HepG2 (cell line): ENCODE measurements at regions not wholly inside any gene's neighbourhood (a gene's known extent, or its start where the extent isn't known, plus 50 kb on each side); places are given as distances from the start of the nearest gene placed in this dataset.

Experiments
- ATAC-seq: fragments of 200-7000 bp; cut with Tn5 transposase; 3 replicates; pipeline ENCODE4 v1.9.1; 2020; ENCODE audit warnings: mild to moderate bottlenecking, moderate library complexity
- BruUV-seq: library from RNA; stranded (reverse); fragments of 400-500 nt; replicated peaks from 2 replicates; lab custom pipeline; 2021; lab: Mats Ljungman, UMichigan
- CTCF ChIA-PET: fragments of 300-600 bp; formaldehyde crosslinking; extraction: SDS; loops from one replicate; lab custom pipeline; 2021; ENCODE audit warnings: low total read pairs, inconsistent platforms, low intra/inter-chr PET ratio; lab: Yijun Ruan, JAX
- POLR2A ChIA-PET: fragments of 350-600 bp; sonication (Branson Sonifier 250); formaldehyde crosslinking; loops from one replicate; lab custom pipeline; 2020; ENCODE audit warnings: antibody characterized with exemption, inconsistent platforms; lab: Yijun Ruan, JAX
- DNase-seq: peaks from one replicate; pipeline ENCODE4 v3.0.0-alpha.2; 2015; ENCODE audit warnings: low spot score
- FAIRE-seq: peaks from 3 replicates; lab custom pipeline; 2011; peaks lifted over from hg19 to GRCh38; lab: Jason Lieb, UNC
- H2AFZ ChIP-seq: one replicate; pipeline ENCODE4 v1.6.1; 2011; ENCODE audit warnings: low read length, inconsistent platforms
- H3K27ac ChIP-seq: fragments of 300-600 bp; 3 replicates; pipeline ENCODE4 v1.8.0; 2011; ENCODE audit warnings: mixed run types, mild to moderate bottlenecking, mixed read lengths, low read length, inconsistent platforms; ENCODE audit not compliant: insufficient read depth; ENCODE audit errors: extremely low read length
- H3K27me3 ChIP-seq, 2 experiments: fragments of 200-600 bp in 1 of 2; 2 replicates in 1 of 2; 3 replicates in 1 of 2; pipeline versions ENCODE4 v1.6.0 to v1.8.0; 2011; ENCODE audit warnings: low read length in 2 of 2, mild to moderate bottlenecking in 2 of 2, moderate library complexity in 2 of 2, inconsistent platforms in 1 of 2; ENCODE audit not compliant: insufficient read depth in 2 of 2, control insufficient read depth in 1 of 2
- H3K36me3 ChIP-seq, 2 experiments: fragments of 200-600 bp in 1 of 2; replicated peaks in 1 of 2; 2 replicates in 1 of 2; 3 replicates in 1 of 2; pipeline versions ENCODE4 v1.5.1 to v1.8.0; 2011; ENCODE audit warnings: low read length in 2 of 2, inconsistent platforms in 1 of 2; ENCODE audit not compliant: insufficient read depth in 2 of 2, control insufficient read depth in 1 of 2
- H3K4me1 ChIP-seq: 2 replicates; pipeline ENCODE4 v1.5.1; 2012; ENCODE audit warnings: low read length, inconsistent platforms; ENCODE audit not compliant: insufficient read depth
- H3K4me2 ChIP-seq: 2 replicates; pipeline ENCODE4 v1.6.0; 2011; ENCODE audit warnings: low read depth, low read length, inconsistent platforms
- H3K4me3 ChIP-seq, 3 experiments: fragments of 200-600 bp in 1 of 3; sonication (generic), shearing (Covaris generic) in 1 of 3; replicated peaks in 1 of 3; 2 replicates each; pipeline ENCODE4 v1.5.1; 2011 to 2016; ENCODE audit warnings: low read length in 3 of 3, inconsistent platforms in 2 of 3, low read depth in 2 of 3, mild to moderate bottlenecking in 2 of 3, control low read depth in 1 of 3, mixed read lengths in 1 of 3; ENCODE audit not compliant: insufficient read depth in 1 of 3
- H3K79me2 ChIP-seq: one replicate; pipeline ENCODE4 v1.6.1; 2011; ENCODE audit warnings: low read length, inconsistent platforms; ENCODE audit not compliant: insufficient read depth
- H3K9ac ChIP-seq: 2 replicates; pipeline ENCODE4 v1.6.0; 2011; ENCODE audit warnings: mild to moderate bottlenecking, low read depth, low read length, inconsistent platforms; ENCODE audit not compliant: insufficient read depth
- H3K9me3 ChIP-seq: 2 replicates; pipeline ENCODE4 v1.5.1; 2012; ENCODE audit warnings: mild to moderate bottlenecking, low read length
- H4K20me1 ChIP-seq: 2 replicates; pipeline ENCODE4 v1.6.0; 2011; ENCODE audit warnings: inconsistent platforms, mild to moderate bottlenecking, low read length, moderate library complexity; ENCODE audit not compliant: insufficient read depth
- ATAD3A ChIP-seq: sonication (generic); formaldehyde crosslinking; IDR thresholded peaks from 2 replicates; pipeline ENCODE4 v1.4.0; 2020; ENCODE audit warnings: missing genetic modification reagents
- BATF2 ChIP-seq: sonication (generic); formaldehyde crosslinking; IDR thresholded peaks from 2 replicates; pipeline ENCODE4 v1.8.0; 2022; ENCODE audit warnings: mild to moderate bottlenecking, missing genetic modification reagents, moderate library complexity
- CEBPG ChIP-seq: IDR thresholded peaks from 2 replicates; pipeline ENCODE4 v1.6.1; 2016
- DRAP1 ChIP-seq: IDR thresholded peaks from 2 replicates; pipeline ENCODE4 v1.6.1; 2016; ENCODE audit warnings: missing genetic modification reagents, missing compliant biosample characterization
- KDM4B ChIP-seq: sonication (generic); formaldehyde crosslinking; IDR thresholded peaks from 2 replicates; pipeline ENCODE4 v1.4.0; 2020; ENCODE audit warnings: missing genetic modification reagents
- PRDM10 ChIP-seq: sonication (generic); formaldehyde crosslinking; IDR thresholded peaks from 2 replicates; pipeline ENCODE4 v1.4.0; 2020; ENCODE audit warnings: low read depth, missing genetic modification reagents
- PRMT3 ChIP-seq: sonication (generic); formaldehyde crosslinking; IDR thresholded peaks from 2 replicates; pipeline ENCODE4 v1.8.1; 2022; ENCODE audit warnings: low read depth, mild to moderate bottlenecking, moderate library complexity, missing genetic modification reagents, borderline replicate concordance
- SOX6 ChIP-seq, 2 experiments: fragments of 450-650 bp in 1 of 2; sonication (generic) in 1 of 2; formaldehyde crosslinking in 1 of 2; IDR thresholded peaks; 2 replicates each; pipeline versions ENCODE4 v1.4.0 to v1.6.1; 2017 to 2020; ENCODE audit warnings: antibody characterized with exemption in 1 of 2, mild to moderate bottlenecking in 1 of 2, missing genetic modification reagents in 1 of 2
- ZSCAN29 ChIP-seq: sonication (generic); formaldehyde crosslinking; conservative IDR thresholded peaks from 2 replicates; pipeline ENCODE4 v1.4.0; 2020; ENCODE audit warnings: mild to moderate bottlenecking, missing genetic modification reagents
- WGBS: methylation state at CpG from one replicate; pipeline ENCODE4 v1.1.6; 2017; ENCODE audit warnings: low lambda C conversion rate; 5-methylcytosine and 5-hydroxymethylcytosine counted together
- in situ Hi-C: cut with HindIII; loops from 2 replicates; pipeline ENCODE4 v1.10.0; 2017; ENCODE audit warnings: low pct_unique_long_range_greater_than_20kb; ENCODE audit not compliant: extremely low pct_ligation_motif_present
- intact Hi-C: fragments of 100-400 bp; cut with micrococcal nuclease; formaldehyde crosslinking; loops from one replicate; pipeline ENCODE4 v1.10.0; 2022; ENCODE audit not compliant: unreplicated experiment
- TF ChIP-seq, protein P1 (sequence below): IDR thresholded peaks from 2 replicates; pipeline ENCODE4 v1.6.1; 2016; ENCODE audit warnings: low read depth, missing genetic modification reagents, missing compliant biosample characterization

DNA sequence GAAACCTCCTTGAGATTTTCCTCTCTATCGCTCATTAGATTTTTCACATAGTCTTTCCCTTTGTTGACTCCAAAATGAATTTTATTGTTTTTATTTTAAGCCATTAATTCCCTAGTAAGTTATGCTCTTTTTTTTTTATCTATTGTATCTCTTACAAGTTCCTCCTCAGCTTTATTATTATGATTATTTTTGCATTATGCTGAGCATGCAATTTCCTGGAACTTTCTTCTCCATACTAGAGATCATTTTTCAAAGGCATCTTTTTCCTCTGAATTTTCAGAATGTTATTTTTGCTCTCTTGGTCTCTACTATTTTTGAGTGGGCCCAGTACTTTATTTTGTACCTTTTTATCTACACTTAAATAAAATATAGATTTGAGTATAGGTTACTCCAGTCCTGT lies 376.6 kb upstream of the SEMA6A start (continued):
- TF ChIP-seq, protein P1, sequence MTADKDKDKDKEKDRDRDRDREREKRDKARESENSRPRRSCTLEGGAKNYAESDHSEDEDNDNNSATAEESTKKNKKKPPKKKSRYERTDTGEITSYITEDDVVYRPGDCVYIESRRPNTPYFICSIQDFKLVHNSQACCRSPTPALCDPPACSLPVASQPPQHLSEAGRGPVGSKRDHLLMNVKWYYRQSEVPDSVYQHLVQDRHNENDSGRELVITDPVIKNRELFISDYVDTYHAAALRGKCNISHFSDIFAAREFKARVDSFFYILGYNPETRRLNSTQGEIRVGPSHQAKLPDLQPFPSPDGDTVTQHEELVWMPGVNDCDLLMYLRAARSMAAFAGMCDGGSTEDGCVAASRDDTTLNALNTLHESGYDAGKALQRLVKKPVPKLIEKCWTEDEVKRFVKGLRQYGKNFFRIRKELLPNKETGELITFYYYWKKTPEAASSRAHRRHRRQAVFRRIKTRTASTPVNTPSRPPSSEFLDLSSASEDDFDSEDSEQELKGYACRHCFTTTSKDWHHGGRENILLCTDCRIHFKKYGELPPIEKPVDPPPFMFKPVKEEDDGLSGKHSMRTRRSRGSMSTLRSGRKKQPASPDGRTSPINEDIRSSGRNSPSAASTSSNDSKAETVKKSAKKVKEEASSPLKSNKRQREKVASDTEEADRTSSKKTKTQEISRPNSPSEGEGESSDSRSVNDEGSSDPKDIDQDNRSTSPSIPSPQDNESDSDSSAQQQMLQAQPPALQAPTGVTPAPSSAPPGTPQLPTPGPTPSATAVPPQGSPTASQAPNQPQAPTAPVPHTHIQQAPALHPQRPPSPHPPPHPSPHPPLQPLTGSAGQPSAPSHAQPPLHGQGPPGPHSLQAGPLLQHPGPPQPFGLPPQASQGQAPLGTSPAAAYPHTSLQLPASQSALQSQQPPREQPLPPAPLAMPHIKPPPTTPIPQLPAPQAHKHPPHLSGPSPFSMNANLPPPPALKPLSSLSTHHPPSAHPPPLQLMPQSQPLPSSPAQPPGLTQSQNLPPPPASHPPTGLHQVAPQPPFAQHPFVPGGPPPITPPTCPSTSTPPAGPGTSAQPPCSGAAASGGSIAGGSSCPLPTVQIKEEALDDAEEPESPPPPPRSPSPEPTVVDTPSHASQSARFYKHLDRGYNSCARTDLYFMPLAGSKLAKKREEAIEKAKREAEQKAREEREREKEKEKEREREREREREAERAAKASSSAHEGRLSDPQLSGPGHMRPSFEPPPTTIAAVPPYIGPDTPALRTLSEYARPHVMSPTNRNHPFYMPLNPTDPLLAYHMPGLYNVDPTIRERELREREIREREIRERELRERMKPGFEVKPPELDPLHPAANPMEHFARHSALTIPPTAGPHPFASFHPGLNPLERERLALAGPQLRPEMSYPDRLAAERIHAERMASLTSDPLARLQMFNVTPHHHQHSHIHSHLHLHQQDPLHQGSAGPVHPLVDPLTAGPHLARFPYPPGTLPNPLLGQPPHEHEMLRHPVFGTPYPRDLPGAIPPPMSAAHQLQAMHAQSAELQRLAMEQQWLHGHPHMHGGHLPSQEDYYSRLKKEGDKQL = no peak
- TF ChIP-seq, all 625 proteins: peak for 2

DNA sequence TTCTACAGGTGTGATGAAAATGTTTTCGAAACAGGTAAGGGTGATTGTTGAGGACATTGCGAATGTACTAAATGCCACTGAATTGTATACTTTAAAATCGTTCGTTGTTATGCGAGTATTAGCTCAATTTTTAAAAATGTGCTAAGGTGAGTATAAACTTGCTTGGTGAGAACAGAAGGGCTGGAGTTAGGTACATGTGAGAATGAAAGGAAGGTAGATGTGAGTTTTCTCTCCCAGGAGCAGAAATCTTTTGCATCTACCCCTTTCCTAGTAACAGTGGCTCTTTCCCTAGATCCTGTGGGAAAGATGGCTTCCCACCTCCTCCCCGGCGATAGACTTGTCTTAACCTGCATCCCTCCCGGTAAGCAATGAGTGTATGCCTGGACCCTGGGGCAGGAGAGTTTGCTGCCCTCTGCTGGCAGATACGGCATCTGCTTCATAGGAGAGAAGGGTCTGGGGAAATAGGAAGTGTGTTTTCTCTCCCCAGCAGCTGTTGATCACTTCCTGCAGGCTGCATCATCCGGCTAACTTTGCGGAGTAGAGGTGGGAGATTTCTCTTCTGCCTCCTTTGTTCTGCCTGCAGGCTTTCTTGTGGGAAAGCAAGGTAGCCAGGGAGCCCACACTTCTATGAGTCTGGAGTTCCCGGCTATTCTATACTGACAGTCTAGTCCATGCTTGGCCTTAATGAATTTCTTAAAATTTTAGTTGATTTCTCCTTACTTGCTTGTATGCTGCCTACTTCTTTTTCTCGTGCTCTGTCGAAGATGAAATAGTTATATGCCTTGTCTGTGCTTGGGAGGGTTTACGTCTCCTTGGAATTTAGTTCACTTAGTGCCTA lies 373.3 kb upstream of the SEMA6A start:
- intact Hi-C loops (loop anchor here (1.0 to 10.0 kb wide), 6 partner anchors 173 to 809 kb away; no protein-coding TSS in a partner anchor), in situ Hi-C loops (loop anchor here (25.0 kb wide), 1 partner anchor 811 kb away; no protein-coding TSS in a partner anchor)
- no peaks in the 10 kb centered on the region for H3K36me3 ChIP-seq
- 45% methylated on average over 15 of the region's 15 CpGs for WGBS
- FAIRE-seq (no peak), ATAC-seq (peak; percentile 100), DNase-seq (peak; percentile 76)
- no peak overlapping the region for H3K27ac ChIP-seq
- H3K79me2 ChIP-seq = no peaks in the 10 kb centered on the region
- H3K4me3 ChIP-seq = no peak overlapping the region; a peak in 1 of 6 replicates
- peak overlapping the region; percentile 50 for H3K4me2 ChIP-seq
- no TSS peak for BruUV-seq
- CTCF ChIA-PET = interaction anchor here (0.7 to 1.8 kb wide), 4 partner anchors 372 to 810 kb away, joined by 3 to 17 read pairs (median 3); partner anchors contain the start of gene SEMA6A
- POLR2A ChIA-PET = no interaction called here
- no peaks in the 10 kb centered on the region for H3K27me3 ChIP-seq
- H2AFZ ChIP-seq = no peak overlapping the region
- H3K9me3 ChIP-seq = no peaks in the 10 kb centered on the region
- no peak overlapping the region for H3K9ac ChIP-seq
- no peaks in the 10 kb centered on the region for H4K20me1 ChIP-seq
- H3K4me1 ChIP-seq = peaks cover 6% of the 10 kb centered on the region
- TF ChIP-seq ZSCAN29 (CRISPR knock-in tag) (no peak), ATAD3A (CRISPR knock-in tag) (no peak), KDM4B (CRISPR knock-in tag) (no peak), DRAP1 (CRISPR knock-in tag) (no peak), PRMT3 (CRISPR knock-in tag) (no peak), CEBPG (CRISPR knock-in tag) (peak; percentile 26; the same call in 1 of the 2 replicates), SOX6 (IDR thresholded peaks at IDR 0.05) (no peak), SOX6 (CRISPR knock-in tag; IDR thresholded peaks at IDR 0.05) (peak; percentile 39; the same call in 1 of the 2 replicates), BATF2 (CRISPR knock-in tag) (no peak), PRDM10 (CRISPR knock-in tag) (0 out of 2 replicates have a peak, but pooled peaks have one; percentile 34)
